NT2/D1 (cell line): ENCODE measurements at regions not wholly inside any gene's neighbourhood (a gene's known extent, or its start where the extent isn't known, plus 50 kb on each side); places are given as distances from the start of the nearest gene placed in this dataset.

Experiments used
- YY1 ChIP-seq: IDR thresholded peaks from 2 replicates; pipeline ENCODE4 v1.6.1; 2011; ENCODE audit not compliant: insufficient read length, insufficient read depth
- ZNF274 ChIP-seq: IDR thresholded peaks from 2 replicates; pipeline ENCODE4 v1.6.1; 2011; ENCODE audit warnings: mild to moderate bottlenecking, low read depth, low read length

GRCh38 chr3:159761369-159761768, 227.3 kb upstream of the IL12A start:
- no peak for TF ChIP-seq ZNF274
- no peak for TF ChIP-seq YY1
